ENCODE measurements at regions not wholly inside any gene's neighbourhood (a gene's known extent, or its start where the extent isn't known, plus 50 kb on each side); places are given as distances from the start of the nearest gene placed in this dataset.

GRCh38 chr15:54836052-54836795 lies 360.5 kb downstream of the RSL24D1 start:
- DNase-seq (no peak), ATAC-seq (no peak)
- no TSS peak for BruUV-seq (replicated peaks)
- no peaks in the 10 kb centered on the region for H3F3A ChIP-seq (ENCODE audit: low read length, unreplicated experiment)
- ChIA-PET POLR2A (ENCODE audit: unreplicated experiment) (no interaction called here), CTCF (no interaction called here)
- TF ChIP-seq EZH2 (IDR thresholded peaks at IDR 0.05; ENCODE audit: low read length, unreplicated experiment), result no peak
- no peak for TF ChIP-seq EZH2phosphoT487 (IDR thresholded peaks at IDR 0.05; ENCODE audit: borderline replicate concordance, low read length)
- TF ChIP-seq CTCF (conservative IDR thresholded peaks at IDR 0.05; ENCODE audit: low read depth, low read length), result no peak
- H3K4me3 ChIP-seq (ENCODE audit: low read length), result no peak overlapping the region
- intact Hi-C loops (cut with micrococcal nuclease), result no loop called here
- H2AFZ ChIP-seq (ENCODE audit: low read length), result no peak overlapping the region
- H4K20me1 ChIP-seq (ENCODE audit: low read length), result no peaks in the 10 kb centered on the region
- no peaks in the 10 kb centered on the region for H3K27me3 ChIP-seq (ENCODE audit: low read length)
- no peaks in the 10 kb centered on the region for H3K9me3 ChIP-seq (ENCODE audit: low read length)
- H3K9ac ChIP-seq (ENCODE audit: low read length), result no peak overlapping the region
- no peaks in the 10 kb centered on the region for H3K36me3 ChIP-seq (ENCODE audit: low read depth, low read length)
- H3K4me2 ChIP-seq (ENCODE audit: low read length), result no peak overlapping the region
- H3K27ac ChIP-seq (ENCODE audit: low read length), result no peak overlapping the region
- H3K79me2 ChIP-seq (ENCODE audit: low read length), result no peaks in the 10 kb centered on the region
- no peaks in the 10 kb centered on the region for H3K9me2 ChIP-seq (replicated peaks; ENCODE audit: low read length)
- H3K4me1 ChIP-seq (ENCODE audit: insufficient read depth, low read length), result no peaks in the 10 kb centered on the region

- Histone ChIP-seq H4K20me1 (ENCODE audit: low read length) (no peaks in the 10 kb centered on the region), H3K4me2 (ENCODE audit: low read length) (no peak overlapping the region), H3K79me2 (ENCODE audit: low read length) (no peaks in the 10 kb centered on the region), H3K36me3 (ENCODE audit: low read depth, low read length) (no peaks in the 10 kb centered on the region), H3K9me2 (replicated peaks; ENCODE audit: low read length) (no peaks in the 10 kb centered on the region), H3K27me3 (ENCODE audit: low read length) (no peaks in the 10 kb centered on the region), H3K9me3 (ENCODE audit: low read length) (no peaks in the 10 kb centered on the region), H3K27ac (ENCODE audit: low read length) (no peak overlapping the region), H3F3A (ENCODE audit: low read length, unreplicated experiment) (no peaks in the 10 kb centered on the region), H3K9ac (ENCODE audit: low read length) (no peak overlapping the region), H3K4me3 (ENCODE audit: low read length) (no peak overlapping the region), H3K4me1 (ENCODE audit: insufficient read depth, low read length) (no peaks in the 10 kb centered on the region), H2AFZ (ENCODE audit: low read length) (no peak overlapping the region)
- no peak for ATAC-seq
- BruUV-seq (replicated peaks), result no TSS peak
- POLR2A ChIA-PET (ENCODE audit: unreplicated experiment), result no interaction called here
- CTCF ChIA-PET, result no interaction called here
- TF ChIP-seq EZH2phosphoT487 (IDR thresholded peaks at IDR 0.05; ENCODE audit: borderline replicate concordance, low read length) (no peak), EZH2 (IDR thresholded peaks at IDR 0.05; ENCODE audit: low read length, unreplicated experiment) (no peak), CTCF (conservative IDR thresholded peaks at IDR 0.05; ENCODE audit: low read depth, low read length) (no peak)
- DNase-seq, result no peak
- intact Hi-C loops (cut with micrococcal nuclease), result no loop called here
These were observed 366.9 kb downstream of the RSL24D1 start for GRCh38 chr15:54829821-54830220.

GRCh38 chr15:54820811-54821210 lies 375.9 kb downstream of the RSL24D1 start:
- Histone ChIP-seq H4K20me1 (ENCODE audit: low read length) (no peaks in the 10 kb centered on the region), H2AFZ (ENCODE audit: low read length) (no peak overlapping the region), H3K4me1 (ENCODE audit: insufficient read depth, low read length) (no peaks in the 10 kb centered on the region), H3K9ac (ENCODE audit: low read length) (no peak overlapping the region), H3K4me3 (ENCODE audit: low read length) (no peak overlapping the region), H3K4me2 (ENCODE audit: low read length) (no peak overlapping the region), H3K27ac (ENCODE audit: low read length) (no peak overlapping the region), H3K27me3 (ENCODE audit: low read length) (no peaks in the 10 kb centered on the region), H3K36me3 (ENCODE audit: low read depth, low read length) (no peaks in the 10 kb centered on the region), H3F3A (ENCODE audit: low read length, unreplicated experiment) (no peaks in the 10 kb centered on the region), H3K9me2 (replicated peaks; ENCODE audit: low read length) (no peaks in the 10 kb centered on the region), H3K9me3 (ENCODE audit: low read length) (no peaks in the 10 kb centered on the region), H3K79me2 (ENCODE audit: low read length) (no peaks in the 10 kb centered on the region)
- DNase-seq (no peak), ATAC-seq (no peak)
- CTCF ChIA-PET, result no interaction called here
- TF ChIP-seq EZH2 (IDR thresholded peaks at IDR 0.05; ENCODE audit: low read length, unreplicated experiment), result no peak
- no peak for TF ChIP-seq EZH2phosphoT487 (IDR thresholded peaks at IDR 0.05; ENCODE audit: borderline replicate concordance, low read length)
- TF ChIP-seq CTCF (conservative IDR thresholded peaks at IDR 0.05; ENCODE audit: low read depth, low read length), result no peak
- BruUV-seq (replicated peaks), result no TSS peak
- POLR2A ChIA-PET (ENCODE audit: unreplicated experiment), result no interaction called here
- intact Hi-C loops (cut with micrococcal nuclease), result no loop called here
